PC-3 (cell line): ENCODE measurements at regions not wholly inside any gene's neighbourhood (a gene's known extent, or its start where the extent isn't known, plus 50 kb on each side); places are given as distances from the start of the nearest gene placed in this dataset.
"Not testable (repeated sequence)": the region's sequence is repeated elsewhere in the genome, so short reads cannot be mapped to it uniquely, and the experiment has no call there.

ENCODE experiments used
- CTCF ChIP-seq: fragments of 300-600 bp; sonication (generic); conservative IDR thresholded peaks from 2 replicates; pipeline ENCODE4 v1.5.1; 2017; ENCODE audit warnings: antibody characterized with exemption, low read depth, mild to moderate bottlenecking, low read length
- EZH2 ChIP-seq: fragments of 300-600 bp; sonication (generic); IDR thresholded peaks from one replicate; pipeline ENCODE4 v1.6.1; 2017; ENCODE audit warnings: antibody characterized with exemption, mild to moderate bottlenecking, low read length; ENCODE audit not compliant: unreplicated experiment
- EZH2phosphoT487 ChIP-seq: fragments of 300-600 bp; sonication (generic); IDR thresholded peaks from 2 replicates; pipeline ENCODE4 v1.6.1; 2018; ENCODE audit warnings: mild to moderate bottlenecking, antibody characterized with exemption, low read length, borderline replicate concordance

DNA sequence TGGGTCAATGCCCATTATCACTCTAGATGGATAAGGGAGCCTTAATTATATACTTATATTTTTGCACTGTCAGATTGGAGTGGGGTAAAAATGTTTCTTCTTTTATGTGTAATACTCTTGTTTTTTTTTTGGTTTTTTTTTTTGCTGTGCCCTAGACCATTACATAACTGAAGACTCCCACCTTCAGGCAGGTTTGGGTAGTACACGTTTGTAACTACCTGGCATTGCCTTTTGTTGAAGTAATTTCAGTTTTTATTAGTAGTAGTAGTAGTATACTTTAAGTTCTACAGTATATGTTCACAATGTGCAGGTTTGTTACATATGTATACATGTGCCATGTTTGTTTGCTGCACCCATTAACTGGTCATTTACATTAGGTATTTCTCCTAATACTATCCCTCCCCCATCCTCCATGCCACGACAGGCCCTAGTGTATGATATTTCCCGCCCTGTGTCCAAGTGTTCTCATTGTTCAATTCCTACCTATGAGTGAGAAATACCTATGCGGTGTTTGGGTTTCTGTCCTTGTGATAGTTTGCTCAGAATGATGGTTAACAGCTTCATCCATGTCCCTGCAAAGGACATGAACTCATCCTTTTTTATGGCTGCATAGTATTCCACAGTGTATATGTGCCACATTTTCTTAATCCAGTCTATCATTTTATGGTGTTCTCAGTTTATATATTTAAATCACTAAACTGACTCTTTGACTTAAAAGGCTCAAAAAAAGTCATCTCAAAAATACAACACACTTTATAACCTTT lies 109.2 kb upstream of the FBXO28 start:
- TF ChIP-seq CTCF = peak; percentile 57
- not testable (repeated sequence) for TF ChIP-seq EZH2, EZH2phosphoT487
